HuH-7.5 (cell line): ENCODE measurements at regions not wholly inside any gene's neighbourhood (a gene's known extent, or its start where the extent isn't known, plus 50 kb on each side); places are given as distances from the start of the nearest gene placed in this dataset.

Source experiments
- DNase-seq: peaks from one replicate; pipeline ENCODE4 v3.0.0; 2011; ENCODE audit warnings: low spot score

DNA sequence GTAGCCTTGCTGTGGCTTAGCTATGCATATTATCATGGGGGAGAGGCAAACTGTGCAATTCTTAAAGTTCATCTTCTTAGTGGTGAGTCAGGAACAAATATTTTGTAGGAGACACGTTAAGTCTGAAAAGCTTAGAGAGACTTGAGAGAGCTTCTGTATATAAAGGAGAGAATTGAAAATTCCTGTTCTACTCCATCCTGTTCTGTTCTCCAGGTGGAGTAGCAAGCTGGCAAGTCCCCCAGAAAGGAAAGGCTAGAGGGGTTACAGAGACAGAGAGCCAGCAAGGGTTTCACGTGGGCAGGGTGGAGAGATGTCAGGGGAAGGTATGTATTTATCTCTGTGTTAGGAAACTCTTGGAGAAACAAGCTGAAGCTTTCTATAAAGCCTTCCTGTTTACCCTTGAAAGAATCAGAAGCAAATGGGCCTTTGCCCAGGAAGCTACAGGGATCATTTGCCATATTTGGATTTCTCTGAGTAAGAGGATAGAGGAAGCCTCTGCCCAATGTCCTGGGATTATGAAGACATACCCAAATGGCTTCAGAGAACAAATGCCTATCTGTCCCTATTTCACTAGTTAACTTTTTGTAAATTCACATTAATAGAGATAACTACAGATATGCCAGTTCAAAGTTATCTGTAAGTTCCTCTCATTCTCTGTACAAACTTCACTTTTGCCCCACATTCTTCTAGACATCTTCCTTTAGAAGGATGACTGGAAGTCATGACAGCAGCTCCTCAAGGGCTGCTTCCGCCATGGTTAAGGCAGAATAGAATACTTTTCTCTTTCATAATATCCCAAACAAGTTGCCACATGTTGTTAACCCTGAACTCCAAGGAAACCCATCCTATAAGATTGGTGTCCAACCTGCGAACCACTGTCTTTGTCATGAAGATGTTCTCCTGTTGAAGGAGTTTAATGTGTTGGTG is 126.7 kb upstream of the NEDD9 start:
- DNase-seq = no peak

DNA sequence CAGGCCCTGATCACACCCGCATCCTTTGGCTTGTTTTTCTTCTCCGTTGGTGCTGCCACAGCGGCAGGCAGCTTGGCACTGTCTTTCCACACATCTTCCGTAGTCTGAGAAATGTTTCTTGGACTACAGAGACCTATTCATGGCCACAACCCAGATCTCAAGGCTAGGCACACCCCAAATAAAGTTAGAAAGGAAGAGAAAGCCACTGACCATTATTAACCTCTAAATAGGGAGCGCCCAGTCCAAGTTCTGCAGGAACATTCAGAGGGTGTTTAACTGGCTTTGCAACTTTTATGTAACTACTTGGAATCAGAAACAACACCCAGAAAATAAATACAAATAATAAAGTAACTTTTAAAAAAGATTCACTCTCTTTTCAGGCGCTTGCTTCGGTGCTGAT is 124.8 kb upstream of the NEDD9 start:
- DNase-seq = no peak

DNA sequence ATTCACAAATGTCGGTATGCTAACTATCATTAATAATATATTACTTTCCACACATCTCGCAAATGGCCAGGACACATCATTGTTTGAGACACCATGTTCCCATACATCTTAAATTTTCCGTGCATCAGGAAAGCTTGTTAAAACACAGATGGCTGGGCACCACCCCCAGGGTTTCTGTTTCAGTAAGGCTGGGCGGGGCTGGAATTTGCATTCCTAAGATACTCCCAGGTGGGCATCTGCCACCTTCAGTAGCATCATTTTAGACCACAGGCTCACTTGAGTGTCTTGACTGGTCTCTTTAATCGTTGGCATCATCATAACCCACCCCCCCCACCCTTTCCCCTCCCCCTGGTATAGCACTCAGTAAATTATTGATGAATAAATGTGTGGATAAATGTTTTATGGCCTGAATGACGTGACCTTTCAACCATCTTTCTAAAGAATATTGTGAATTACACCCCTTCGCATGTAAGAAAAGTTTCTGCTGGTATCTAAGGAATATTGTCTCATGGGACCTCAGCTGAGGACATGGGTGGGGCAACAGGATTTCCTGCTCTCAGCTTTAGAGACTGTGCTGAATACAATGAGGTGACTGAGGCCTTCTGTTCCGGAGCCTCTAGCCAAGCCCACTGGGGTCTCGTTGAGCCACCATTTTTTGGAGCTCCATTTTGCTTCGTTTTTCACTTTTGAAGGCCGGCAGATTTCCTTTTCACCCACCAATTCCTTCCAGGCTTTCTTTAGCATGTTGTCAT is 124.1 kb upstream of the NEDD9 start:
- no peak for DNase-seq

DNA sequence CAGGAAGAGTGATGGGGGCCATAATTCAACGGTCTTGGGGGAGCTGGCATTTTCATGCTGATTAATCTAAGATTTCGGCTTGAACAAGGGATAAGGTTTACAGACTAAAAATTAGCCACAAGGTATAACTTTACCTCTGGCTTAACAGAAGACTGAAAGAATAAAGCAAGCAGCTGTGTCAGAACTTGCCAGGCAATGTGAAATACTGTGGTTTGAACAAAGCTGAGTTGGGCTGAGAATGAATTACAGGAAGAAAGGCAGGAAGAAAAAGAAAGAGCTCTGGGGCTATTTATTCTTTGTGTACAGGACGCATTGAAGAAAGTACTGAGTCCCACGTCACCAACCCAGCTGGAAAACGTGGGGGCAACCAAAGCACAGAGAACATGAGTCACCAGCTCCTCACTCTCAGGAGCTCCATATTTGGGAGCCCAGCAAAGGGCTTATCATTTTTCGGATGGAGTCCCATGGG is 121.5 kb upstream of the NEDD9 start:
- DNase-seq = no peak

DNA sequence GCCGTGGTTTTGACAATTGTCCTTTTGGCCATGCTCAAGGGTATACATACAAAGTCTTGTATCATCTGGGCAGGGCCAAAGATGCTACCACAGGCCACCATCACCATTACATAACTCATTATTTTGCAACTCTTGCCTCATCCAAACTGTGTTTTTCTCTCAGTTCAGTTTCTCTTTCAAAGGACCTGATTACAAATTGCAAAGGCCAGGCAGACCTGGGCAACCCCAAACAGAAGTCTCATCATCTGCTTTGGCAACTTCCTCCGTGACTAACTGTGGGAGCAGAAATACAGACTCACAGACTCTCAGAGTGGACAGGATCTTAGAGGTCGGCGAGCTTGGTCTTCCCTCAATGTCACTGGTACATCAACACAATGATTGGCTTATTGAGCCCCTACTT is 117.8 kb upstream of the NEDD9 start:
- no peak for DNase-seq

DNA sequence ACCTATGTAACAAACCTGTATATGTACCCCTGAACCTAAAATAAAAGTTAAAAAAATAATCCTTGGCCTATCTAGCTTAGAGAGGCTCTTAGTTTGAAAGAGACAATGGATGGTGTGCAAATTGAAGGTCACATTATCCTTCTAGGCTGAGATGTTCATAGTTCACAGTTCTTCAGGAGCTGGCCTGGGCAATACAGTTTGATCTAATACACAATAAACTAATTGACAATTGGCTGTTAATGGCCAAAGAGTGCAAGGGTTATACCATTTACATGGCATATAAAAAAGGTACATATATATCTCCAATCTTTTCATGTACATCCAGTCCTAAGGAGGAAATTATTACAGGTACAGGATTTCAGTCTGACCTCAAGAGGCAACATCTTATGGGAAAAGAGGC is 117.4 kb upstream of the NEDD9 start:
- no peak for DNase-seq

DNA sequence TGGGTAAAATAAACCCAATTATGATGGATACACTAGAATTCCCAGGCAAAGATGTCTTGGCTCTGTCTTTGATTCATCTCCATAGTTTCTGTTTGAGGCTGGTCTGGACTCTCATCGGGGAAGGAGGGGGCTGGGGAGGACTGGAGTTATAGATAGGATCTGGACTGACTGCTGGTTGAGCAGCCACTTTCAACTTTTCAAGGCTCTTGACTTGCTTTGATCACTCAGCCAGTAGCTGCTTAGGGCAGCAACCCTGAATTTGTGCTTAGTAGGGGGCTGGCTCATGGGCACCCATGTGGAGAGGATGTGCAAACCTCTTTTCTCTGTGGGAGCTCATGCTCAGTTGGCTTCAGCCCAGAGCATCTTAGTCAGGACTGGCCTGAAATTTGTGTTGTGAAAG is 114.0 kb upstream of the NEDD9 start:
- DNase-seq = no peak

DNA sequence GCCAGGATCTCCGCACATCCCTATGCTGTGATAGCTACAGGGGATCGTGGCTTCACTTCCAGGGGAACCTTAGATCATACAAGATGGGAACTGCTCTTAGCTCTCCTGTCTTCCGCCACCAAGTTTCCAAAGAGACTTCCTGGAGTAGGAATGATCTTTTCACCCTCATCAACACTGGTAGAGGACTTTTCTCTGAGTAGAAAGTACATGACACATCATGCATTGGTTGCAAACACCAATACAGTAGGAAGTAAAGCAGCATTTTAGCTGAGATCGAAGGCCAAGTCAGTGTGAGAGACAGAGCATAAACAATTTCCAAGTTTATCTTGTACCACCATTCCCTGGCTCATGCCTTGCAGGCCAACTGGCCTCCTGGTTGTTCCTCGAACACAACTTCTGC is 113.1 kb upstream of the NEDD9 start:
- DNase-seq = no peak

DNA sequence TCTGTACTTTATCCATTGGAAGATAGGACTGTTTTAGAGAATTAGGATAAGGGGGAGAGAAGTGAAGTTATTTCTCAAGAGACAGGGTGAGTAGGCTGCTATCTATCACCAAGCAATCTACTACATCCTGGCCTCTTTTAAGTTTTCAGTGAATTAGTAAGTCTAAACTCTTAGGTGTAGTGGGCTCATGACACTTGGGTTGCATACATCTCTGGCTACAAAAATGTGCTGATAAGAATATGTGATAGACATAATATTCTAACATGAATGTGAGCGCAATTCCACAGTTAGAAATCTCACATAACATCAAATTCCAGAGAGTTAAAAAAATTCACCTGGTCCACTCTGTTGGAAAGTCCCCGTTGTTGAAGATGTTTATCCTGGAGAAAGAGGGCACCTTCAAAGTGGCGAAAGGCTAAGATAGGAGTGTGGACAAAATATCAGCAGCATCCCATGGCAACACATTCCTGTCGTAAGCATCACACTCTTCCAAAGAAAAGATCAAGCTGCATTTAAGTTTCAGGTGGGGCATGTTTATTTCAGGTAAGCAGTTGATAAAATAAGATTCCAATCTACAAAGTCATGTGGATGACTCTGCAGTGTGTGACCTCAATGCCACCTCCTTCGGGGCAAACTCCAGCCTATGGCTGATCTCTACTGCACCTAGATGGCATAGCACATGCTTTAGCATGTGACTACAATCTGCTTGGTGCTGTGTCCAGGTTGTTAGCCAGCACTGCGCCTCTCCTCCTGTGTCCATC is 111.7 kb upstream of the NEDD9 start:
- no peak for DNase-seq

DNA sequence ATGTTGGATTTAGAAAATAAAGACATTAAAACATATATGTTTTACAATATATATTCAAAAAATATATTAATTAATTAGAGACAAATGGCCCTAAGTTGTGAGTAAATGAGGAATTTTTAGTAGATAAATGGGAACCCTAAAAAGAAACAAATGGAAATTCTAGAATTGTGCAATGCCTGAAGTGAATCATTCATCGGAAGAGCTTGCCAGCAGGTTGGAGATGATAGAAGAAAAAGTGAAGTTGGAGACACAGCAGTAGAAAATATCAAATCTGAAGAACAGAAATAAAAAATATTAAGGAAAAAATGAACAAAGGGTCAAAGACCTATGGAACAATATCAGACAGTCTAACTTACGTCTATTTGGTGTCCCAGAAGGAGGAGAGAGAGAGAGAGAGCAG is 109.4 kb upstream of the NEDD9 start:
- DNase-seq = no peak

DNA sequence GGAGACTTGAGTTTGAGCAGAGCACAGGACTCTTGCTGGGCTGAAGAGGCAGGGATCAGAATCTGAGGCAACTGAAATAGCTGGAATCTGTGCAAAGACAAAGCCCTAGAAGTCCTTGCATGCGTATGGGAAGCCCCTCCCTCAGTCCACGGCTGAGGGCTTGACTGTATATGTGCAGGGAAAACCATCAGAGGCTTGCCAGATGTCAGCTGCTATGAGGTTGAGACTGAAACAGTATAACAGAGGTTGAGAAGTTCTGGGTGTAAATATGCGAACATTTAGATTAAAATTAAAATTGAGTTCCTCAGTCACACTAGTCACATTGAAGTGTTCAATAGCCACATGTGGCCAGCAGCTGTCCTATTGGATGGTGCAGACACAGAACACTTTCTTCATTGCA is 108.8 kb upstream of the NEDD9 start:
- no peak for DNase-seq

DNA sequence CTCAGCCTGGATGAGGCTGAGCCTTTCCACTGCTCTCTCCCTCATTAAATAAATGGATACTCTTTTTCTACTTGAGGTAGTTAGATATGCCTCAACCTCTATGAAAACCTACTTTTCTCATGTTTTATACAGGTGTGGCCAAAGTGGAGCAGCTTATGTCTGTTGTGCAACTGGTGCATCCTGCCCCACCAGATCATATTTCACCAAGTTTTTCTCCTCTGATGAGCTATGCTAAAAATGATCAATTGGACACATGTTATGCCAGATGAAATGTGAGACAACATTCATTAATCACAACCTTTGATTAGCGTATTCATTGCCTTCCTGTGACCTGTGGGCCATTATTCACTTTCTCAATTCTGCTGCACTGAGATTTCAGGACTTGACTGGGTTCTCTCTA is 106.9 kb upstream of the NEDD9 start:
- DNase-seq = no peak

DNA sequence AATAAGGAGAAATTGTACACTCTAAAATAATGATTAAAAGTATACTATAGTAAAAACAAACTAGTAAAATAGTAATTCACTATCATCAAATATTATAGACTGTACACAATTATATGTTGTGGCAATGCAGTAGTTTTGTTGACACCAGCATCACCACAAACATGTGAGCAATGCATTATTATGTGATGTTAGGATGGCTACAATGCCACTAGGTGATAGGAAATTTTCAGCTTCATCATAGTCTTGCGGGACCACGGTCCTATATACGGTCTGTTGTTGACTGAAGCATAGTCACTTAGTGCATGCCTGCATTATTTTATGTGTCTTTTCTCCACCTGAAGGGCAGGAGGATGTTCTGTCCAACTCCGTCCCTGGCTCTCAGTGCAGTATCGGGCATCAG is 104.8 kb upstream of the NEDD9 start:
- DNase-seq = no peak

DNA sequence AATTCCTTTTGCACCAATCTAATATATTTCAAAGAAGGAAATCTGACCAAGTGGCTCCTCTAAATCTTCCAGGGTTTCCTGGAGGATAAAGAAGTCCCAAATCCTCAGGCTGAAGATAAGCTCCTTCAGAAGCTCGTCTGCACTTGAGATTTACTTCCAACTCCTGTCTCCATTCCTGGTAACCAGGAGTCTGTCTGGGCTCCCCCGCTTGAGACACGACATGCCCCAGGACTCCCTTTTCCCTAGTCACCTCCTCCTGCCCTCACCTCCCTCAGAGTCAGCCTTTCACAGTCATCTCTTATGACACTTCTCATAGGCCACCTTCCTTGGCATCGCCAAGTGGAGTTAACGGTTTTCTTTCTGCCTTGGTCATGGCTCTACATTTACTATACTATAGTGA is 103.4 kb upstream of the NEDD9 start:
- no peak for DNase-seq

DNA sequence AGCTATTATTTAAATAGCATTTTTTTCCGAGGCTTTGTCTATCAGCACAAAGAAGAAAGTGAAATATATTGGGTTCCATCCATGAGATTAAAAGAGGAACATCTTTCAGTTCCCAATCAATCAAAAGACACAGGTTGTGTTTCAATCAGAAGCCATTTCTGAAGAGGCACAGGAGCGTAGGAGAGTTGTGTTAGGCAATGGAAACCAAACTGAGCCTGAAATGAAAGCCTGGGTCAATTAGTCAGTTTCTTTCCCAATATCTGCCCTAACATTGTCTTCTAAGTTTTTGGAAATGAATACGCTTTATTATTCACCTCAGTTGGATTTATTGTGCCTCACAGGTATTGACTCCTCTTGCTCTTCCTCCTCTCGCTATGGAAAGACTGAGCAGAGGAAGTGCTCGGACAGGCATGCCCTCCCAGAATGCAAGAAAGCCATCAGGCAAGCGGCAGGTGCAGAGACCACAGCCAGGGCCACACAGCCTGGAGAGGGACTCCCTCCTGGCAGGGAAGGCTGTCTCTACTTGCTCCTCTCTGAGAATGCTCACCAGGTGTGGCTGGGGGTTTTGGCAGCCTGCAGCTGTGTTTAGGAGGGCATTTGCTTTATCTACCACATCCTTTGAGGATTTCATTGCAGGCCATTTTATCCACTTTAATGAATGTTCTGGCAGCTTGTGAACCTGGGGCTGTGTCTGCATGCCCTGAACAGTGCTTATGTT is 100.8 kb upstream of the NEDD9 start:
- DNase-seq = no peak

DNA sequence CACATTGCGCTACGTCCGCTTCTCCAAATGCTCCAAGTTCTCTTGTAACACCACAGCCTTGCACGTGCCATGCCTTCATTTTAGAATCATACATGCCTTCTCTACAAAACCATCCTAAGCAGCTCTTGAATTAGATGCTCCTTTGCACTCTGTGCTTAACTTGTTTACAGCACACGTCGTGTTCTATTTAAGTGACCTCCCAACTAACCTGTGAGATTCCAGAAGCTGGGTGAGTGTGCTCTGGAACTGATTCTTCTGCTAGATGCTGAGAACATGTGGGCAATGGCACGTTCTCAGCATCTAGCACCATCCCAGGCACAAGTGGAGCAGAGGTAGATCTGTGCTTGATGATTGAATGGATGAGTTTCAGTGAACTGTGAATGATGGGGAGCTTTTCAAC is 100.0 kb upstream of the NEDD9 start:
- DNase-seq = no peak

DNA sequence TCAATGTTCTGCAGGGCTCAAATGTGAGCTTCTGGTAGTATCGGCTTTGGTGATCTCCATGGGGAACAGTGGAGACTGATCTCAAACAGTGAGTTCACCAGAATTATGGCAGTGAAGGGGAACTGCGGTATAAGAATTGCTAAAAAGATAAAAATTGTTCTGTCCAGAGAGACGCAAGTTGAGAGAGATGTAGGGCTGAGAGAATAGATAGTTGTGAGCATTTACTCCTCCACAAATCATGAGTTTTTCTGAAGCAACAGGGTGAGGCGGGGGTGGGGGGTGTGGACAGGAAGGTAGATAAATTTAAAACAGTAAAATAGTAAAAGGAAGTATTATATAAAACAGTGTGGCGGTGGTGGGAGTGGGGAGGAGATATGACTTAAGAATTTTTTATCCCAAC is 98.6 kb upstream of the NEDD9 start:
- no peak for DNase-seq

DNA sequence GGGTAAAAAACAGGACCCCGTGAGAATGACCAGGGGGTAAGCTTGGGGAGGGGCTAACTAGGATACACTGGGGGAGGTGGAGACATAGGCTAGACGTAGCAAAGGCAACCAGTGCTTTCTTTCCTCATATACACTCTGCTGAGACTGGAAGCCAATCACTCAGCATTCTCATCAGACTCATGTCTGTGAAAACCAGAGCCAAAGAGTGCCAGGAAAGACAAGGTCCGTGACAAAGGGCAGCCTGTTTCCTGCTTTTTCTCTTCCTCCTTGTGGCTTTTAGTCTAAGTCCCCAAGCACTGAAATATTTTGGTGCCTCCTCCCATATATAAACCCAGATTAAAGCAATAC is 97.9 kb upstream of the NEDD9 start:
- no peak for DNase-seq

DNA sequence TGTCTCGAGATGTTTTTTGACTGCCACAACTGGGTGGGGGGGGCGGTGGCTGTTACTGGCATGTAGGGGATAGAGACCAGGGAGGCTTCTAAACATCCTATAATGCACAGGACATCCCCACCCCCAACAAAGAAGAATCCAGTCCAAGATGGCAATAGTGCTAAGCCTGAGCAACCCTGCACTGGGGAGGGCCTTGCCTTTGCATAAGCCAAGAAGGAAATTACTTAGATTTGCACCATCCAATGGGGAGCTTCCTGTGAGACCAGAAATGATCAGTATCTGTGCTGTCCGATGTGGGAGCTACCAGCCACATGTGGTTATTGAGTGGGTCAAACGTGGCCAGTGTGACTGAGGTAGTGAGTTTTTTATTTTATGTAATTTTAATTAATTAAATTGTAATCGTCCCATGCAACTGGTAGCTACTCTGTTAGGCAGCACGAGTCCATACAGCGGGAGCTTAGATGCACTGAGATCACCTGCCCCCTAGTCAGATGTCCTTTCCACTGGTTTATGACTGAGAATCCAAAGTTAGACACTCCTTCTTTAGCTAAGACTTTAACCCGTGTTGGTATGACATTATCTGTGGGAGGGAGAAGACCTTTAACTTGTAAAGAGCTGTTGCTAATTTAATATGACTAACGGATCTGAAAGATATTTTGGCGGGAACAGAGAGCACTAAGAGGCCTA is 97.4 kb upstream of the NEDD9 start:
- DNase-seq = no peak

DNA sequence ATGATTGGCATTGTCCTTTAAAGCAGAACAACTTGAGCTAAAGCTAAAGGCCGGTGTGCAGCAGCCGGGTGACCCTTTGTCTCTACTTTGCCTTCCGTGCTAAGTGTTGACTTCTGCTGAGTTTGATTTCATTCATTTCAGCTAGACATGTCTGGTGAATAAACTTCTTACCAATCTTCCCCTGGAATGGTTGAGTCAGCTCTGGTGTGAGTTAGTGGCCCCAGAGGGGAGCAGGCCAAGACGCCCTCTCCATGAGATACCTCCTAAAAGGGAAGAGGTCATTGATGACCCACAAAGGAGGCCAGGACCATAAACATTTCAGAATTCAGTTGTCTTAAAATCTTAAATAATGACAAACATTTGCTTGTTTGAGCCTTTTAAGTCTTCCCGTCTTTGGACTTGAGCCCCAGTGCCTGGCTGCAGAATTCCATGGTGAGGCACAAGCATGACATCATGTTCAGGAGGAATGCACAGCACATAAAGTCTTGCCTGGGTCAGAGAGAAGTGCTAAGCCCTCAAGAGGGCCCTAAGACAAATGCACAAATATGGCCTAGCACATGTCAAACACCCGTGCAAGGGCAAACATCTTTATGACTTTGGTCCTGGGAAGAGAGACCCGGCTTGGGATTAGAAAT is 96.3 kb upstream of the NEDD9 start:
- DNase-seq = no peak

DNA sequence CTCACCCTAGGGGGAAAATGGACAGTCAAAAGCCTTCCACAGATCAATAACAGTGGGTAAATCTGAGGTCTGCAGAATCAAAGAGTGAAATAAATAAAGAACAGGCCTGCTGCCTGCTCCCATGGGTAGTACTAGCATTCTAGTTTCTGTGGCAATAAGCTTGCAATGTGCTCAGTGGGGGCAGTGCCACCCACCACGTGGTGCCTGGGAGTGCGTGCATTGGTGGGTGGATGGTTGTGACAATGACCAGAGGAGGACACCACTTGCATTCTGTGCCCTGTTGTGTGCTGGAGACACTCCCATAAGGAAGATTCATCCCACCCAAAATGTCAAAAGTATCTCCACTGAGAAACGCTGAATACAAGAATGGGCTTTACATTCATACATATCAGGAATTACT is 95.5 kb upstream of the NEDD9 start:
- no peak for DNase-seq
